ENCODE measurements at regions not wholly inside any gene's neighbourhood (a gene's known extent, or its start where the extent isn't known, plus 50 kb on each side); places are given as distances from the start of the nearest gene placed in this dataset.

DNA sequence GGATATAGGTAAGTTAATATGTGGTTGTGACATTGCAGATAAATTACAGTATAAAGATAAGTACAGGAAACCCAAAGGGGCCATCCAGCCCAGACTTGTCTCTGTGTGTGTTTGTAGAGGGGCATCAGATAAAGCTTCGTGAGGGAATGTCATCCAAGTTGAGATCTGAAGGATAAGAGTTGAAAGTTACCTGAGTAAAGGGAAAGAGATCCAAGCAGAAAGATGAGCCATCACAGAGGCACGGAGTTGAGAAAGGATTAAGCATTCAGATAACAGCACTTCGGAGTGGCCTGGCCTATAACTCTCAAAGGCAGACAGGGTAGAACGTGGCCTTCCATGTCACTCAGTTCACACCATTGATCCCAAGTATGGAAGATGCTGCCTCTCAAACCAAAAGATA, 749.1 kb downstream of the ADGRL2 start:
- H3K27me3 ChIP-seq = no peaks in the 10 kb centered on the region
- H3K36me3 ChIP-seq = no peaks in the 10 kb centered on the region
- no peak overlapping the region for H3K4me3 ChIP-seq
- H3K27ac ChIP-seq (replicated peaks in 1 of 4) = no peak overlapping the region
- WGBS = 80% methylated on average over 4 of the region's 4 CpGs
- DNase-seq (ENCODE audit: extremely low spot score) = no peak
- no peaks in the 10 kb centered on the region for H3K4me1 ChIP-seq
- peaks cover 0 to 4% (median 0%) of the 10 kb centered on the region in 4 donors for H3K9me3 ChIP-seq
- intact Hi-C loops (cut with DNase I) = no loop called here
- TF ChIP-seq POLR2AphosphoS5 (IDR thresholded peaks at IDR 0.05) = no peak
- no peak for TF ChIP-seq POLR2A (IDR thresholded peaks at IDR 0.05; ENCODE audit: low read depth)
- no peak for TF ChIP-seq EP300 (IDR thresholded peaks at IDR 0.05)

GRCh38 chr1:82542766-82543165, 742.0 kb downstream of the ADGRL2 start:
- intact Hi-C loops (cut with DNase I) = no loop called here
- H3K27me3 ChIP-seq = no peaks in the 10 kb centered on the region
- TF ChIP-seq, protein P1, sequence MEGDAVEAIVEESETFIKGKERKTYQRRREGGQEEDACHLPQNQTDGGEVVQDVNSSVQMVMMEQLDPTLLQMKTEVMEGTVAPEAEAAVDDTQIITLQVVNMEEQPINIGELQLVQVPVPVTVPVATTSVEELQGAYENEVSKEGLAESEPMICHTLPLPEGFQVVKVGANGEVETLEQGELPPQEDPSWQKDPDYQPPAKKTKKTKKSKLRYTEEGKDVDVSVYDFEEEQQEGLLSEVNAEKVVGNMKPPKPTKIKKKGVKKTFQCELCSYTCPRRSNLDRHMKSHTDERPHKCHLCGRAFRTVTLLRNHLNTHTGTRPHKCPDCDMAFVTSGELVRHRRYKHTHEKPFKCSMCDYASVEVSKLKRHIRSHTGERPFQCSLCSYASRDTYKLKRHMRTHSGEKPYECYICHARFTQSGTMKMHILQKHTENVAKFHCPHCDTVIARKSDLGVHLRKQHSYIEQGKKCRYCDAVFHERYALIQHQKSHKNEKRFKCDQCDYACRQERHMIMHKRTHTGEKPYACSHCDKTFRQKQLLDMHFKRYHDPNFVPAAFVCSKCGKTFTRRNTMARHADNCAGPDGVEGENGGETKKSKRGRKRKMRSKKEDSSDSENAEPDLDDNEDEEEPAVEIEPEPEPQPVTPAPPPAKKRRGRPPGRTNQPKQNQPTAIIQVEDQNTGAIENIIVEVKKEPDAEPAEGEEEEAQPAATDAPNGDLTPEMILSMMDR (IDR thresholded peaks at IDR 0.05) = no peak
- no peak for TF ChIP-seq POLR2AphosphoS5 (IDR thresholded peaks at IDR 0.05)
- TF ChIP-seq EP300 (IDR thresholded peaks at IDR 0.05) = no peak
- no peak for TF ChIP-seq POLR2A (IDR thresholded peaks at IDR 0.05; ENCODE audit: low read depth)
- no peaks in the 10 kb centered on the region for H3K36me3 ChIP-seq
- H3K9me3 ChIP-seq = peaks cover 0 to 12% (median 3%) of the 10 kb centered on the region in 4 donors
- no peak overlapping the region for H3K4me3 ChIP-seq
- H3K4me1 ChIP-seq = no peaks in the 10 kb centered on the region
- DNase-seq (ENCODE audit: extremely low spot score) = no peak
- no peak overlapping the region for H3K27ac ChIP-seq (replicated peaks in 1 of 4)

GRCh38 chr1:82542141-82542540, 741.4 kb downstream of the ADGRL2 start:
- H3K9me3 ChIP-seq = peaks cover 0 to 12% (median 3%) of the 10 kb centered on the region in 4 donors
- H3K27ac ChIP-seq (replicated peaks in 1 of 4) = no peak overlapping the region
- DNase-seq (ENCODE audit: extremely low spot score) = no peak
- no peaks in the 10 kb centered on the region for H3K4me1 ChIP-seq
- 91% methylated on average over 4 of the region's 4 CpGs for WGBS
- H3K36me3 ChIP-seq = no peaks in the 10 kb centered on the region
- no peaks in the 10 kb centered on the region for H3K27me3 ChIP-seq
- TF ChIP-seq, protein P1 (IDR thresholded peaks at IDR 0.05) = no peak
- TF ChIP-seq EP300 (IDR thresholded peaks at IDR 0.05) (no peak), POLR2A (IDR thresholded peaks at IDR 0.05; ENCODE audit: low read depth) (no peak)
- no peak overlapping the region for H3K4me3 ChIP-seq
- intact Hi-C loops (cut with DNase I) = no loop called here

DNA sequence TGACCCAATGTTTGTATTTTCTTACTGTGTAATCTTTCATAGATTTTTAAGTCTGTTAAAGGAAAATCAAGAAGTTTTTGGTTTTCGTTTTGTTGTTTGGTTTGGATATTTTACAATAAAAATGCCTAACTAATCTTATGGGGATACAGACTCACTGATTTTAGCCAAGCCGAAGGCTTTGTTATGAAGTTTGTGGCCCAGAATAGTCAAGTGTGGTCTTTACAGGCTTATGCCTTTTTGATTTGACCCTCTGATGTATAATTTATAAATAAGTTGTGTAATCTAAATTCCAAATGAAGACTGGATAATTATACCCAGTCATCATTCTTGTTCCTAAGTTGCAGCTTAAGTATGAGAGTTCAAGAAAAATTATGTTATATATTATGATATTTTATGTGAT, 739.3 kb downstream of the ADGRL2 start:
- Histone ChIP-seq H3K27ac (replicated peaks in 1 of 4) (no peak overlapping the region), H3K36me3 (no peaks in the 10 kb centered on the region), H3K9me3 (peaks cover 0 to 10% (median 3%) of the 10 kb centered on the region in 4 donors), H3K4me3 (no peak overlapping the region), H3K4me1 (no peaks in the 10 kb centered on the region), H3K27me3 (no peaks in the 10 kb centered on the region)
- DNase-seq (ENCODE audit: extremely low spot score) = no peak
- TF ChIP-seq POLR2A (IDR thresholded peaks at IDR 0.05; ENCODE audit: low read depth) (no peak), EP300 (IDR thresholded peaks at IDR 0.05) (no peak)
- TF ChIP-seq, protein P1 (IDR thresholded peaks at IDR 0.05) = no peak
- 88% methylated on average over 2 of the region's 2 CpGs for WGBS
- intact Hi-C loops (cut with DNase I) = no loop called here

- TF ChIP-seq, protein P1 (IDR thresholded peaks at IDR 0.05) = no peak
- TF ChIP-seq POLR2AphosphoS5 (IDR thresholded peaks at IDR 0.05) = no peak
- Histone ChIP-seq H3K4me1 (no peaks in the 10 kb centered on the region), H3K4me3 (no peak overlapping the region), H3K27me3 (no peaks in the 10 kb centered on the region), H3K36me3 (no peaks in the 10 kb centered on the region), H3K9me3 (peaks cover 0 to under 1% (median 0%) of the 10 kb centered on the region in 4 donors), H3K27ac (replicated peaks in 1 of 4) (no peak overlapping the region)
- no peak for DNase-seq (ENCODE audit: extremely low spot score)
- intact Hi-C loops (cut with DNase I) = no loop called here
These were observed 738.1 kb downstream of the ADGRL2 start for GRCh38 chr1:82538876-82539275.
